Tibial nerve (tissue), 4 donors: ENCODE measurements at regions not wholly inside any gene's neighbourhood (a gene's known extent, or its start where the extent isn't known, plus 50 kb on each side); places are given as distances from the start of the nearest gene placed in this dataset.

Source experiments
- DNase-seq, 2 donors: peaks; one replicate each; pipeline ENCODE4 v3.0.0-alpha.2; 2019; ENCODE audit warnings: low spot score in 2 of 2
- H3K27ac ChIP-seq, 4 donors: fragments of 200-600 bp; sonication (generic) in 3 of 4; one replicate each; pipeline ENCODE4 v1.5.1; 2017 to 2019; ENCODE audit warnings: mild to moderate bottlenecking in 1 of 4
- H3K27me3 ChIP-seq, 2 donors: fragments of 200-600 bp; sonication (generic) in 1 of 2; one replicate each; pipeline versions ENCODE4 v1.5.1 to v1.6.0; 2017 to 2019
- H3K36me3 ChIP-seq, 3 donors: fragments of 200-600 bp; sonication (generic); one replicate each; pipeline ENCODE4 v1.5.1; 2018 to 2019
- H3K4me1 ChIP-seq, 4 donors: fragments of 200-600 bp; sonication (generic) in 3 of 4; one replicate each; pipeline ENCODE4 v1.5.1; 2017 to 2019
- H3K4me3 ChIP-seq, 4 donors: fragments of 200-600 bp; sonication (generic) in 3 of 4; one replicate each; pipeline ENCODE4 v1.5.1; 2017 to 2019; ENCODE audit warnings: mild to moderate bottlenecking in 1 of 4, moderate library complexity in 1 of 4
- H3K9me3 ChIP-seq, 4 donors: fragments of 200-600 bp; sonication (generic) in 3 of 4; one replicate each; pipeline ENCODE4 v1.5.1; 2017 to 2019
- CTCF ChIP-seq, 5 experiments: fragments of 200-600 bp in 3 of 5; fragments of 450-650 bp in 2 of 5; sonication (generic) in 3 of 5; IDR thresholded peaks; one replicate each; pipeline ENCODE4 v1.5.1; 2016 to 2019; ENCODE audit warnings: antibody characterized with exemption in 5 of 5, mild to moderate bottlenecking in 3 of 5, moderate library complexity in 2 of 5
- EP300 ChIP-seq, 2 donors: sonication (generic); formaldehyde crosslinking; IDR thresholded peaks; one replicate each; pipeline ENCODE4 v1.6.1; 2017; ENCODE audit warnings: antibody characterized with exemption in 2 of 2, mild to moderate bottlenecking in 1 of 2
- POLR2A ChIP-seq, 2 donors: fragments of 450-650 bp; IDR thresholded peaks; one replicate each; pipeline ENCODE4 v1.6.1; 2017; ENCODE audit warnings: antibody characterized with exemption in 2 of 2, mild to moderate bottlenecking in 2 of 2, moderate library complexity in 2 of 2
- WGBS, 2 donors: methylation state at CpG; one replicate each; pipeline ENCODE4 v1.1.5; 2018; 5-methylcytosine and 5-hydroxymethylcytosine counted together

- DNase-seq, result no peak
- Histone ChIP-seq H3K27ac (no peak overlapping the region), H3K27me3 (no peaks in the 10 kb centered on the region), H3K4me3 (no peak overlapping the region), H3K36me3 (no peaks in the 10 kb centered on the region), H3K9me3 (peaks cover 0 to 5% (median 0%) of the 10 kb centered on the region in 4 donors), H3K4me1 (no peaks in the 10 kb centered on the region)
- TF ChIP-seq EP300 (IDR thresholded peaks at IDR 0.05) (no peak), POLR2A (IDR thresholded peaks at IDR 0.05) (no peak)
- WGBS, 2 donors, result 84 to 93% methylated on average over 2 of the region's 2 CpGs
Observed at GRCh38 chr9:89790542-89791109, 185.8 kb downstream of the GADD45G start.

GRCh38 chr9:89791754-89792153, 186.9 kb downstream of the GADD45G start:
- Histone ChIP-seq H3K4me3 (no peak overlapping the region), H3K9me3 (peaks cover 0 to 5% (median 0%) of the 10 kb centered on the region in 4 donors), H3K36me3 (no peaks in the 10 kb centered on the region), H3K27me3 (no peaks in the 10 kb centered on the region), H3K27ac (no peak overlapping the region), H3K4me1 (no peaks in the 10 kb centered on the region)
- 74 to 78% methylated on average over 8 of the region's 8 CpGs for WGBS, 2 donors
- no peak for DNase-seq
- no peak for TF ChIP-seq EP300 (IDR thresholded peaks at IDR 0.05)
- no peak for TF ChIP-seq CTCF (IDR thresholded peaks at IDR 0.05)
- TF ChIP-seq POLR2A (IDR thresholded peaks at IDR 0.05), result no peak

GRCh38 chr9:89792189-89793123, 187.6 kb downstream of the GADD45G start:
- H3K9me3 ChIP-seq, result peaks cover 0 to 3% (median 0%) of the 10 kb centered on the region in 4 donors
- no peaks in the 10 kb centered on the region for H3K27me3 ChIP-seq
- TF ChIP-seq EP300 (IDR thresholded peaks at IDR 0.05), result no peak
- TF ChIP-seq POLR2A (IDR thresholded peaks at IDR 0.05), result no peak
- no peak for TF ChIP-seq CTCF (IDR thresholded peaks at IDR 0.05)
- no peak overlapping the region for H3K27ac ChIP-seq
- H3K4me1 ChIP-seq, result no peaks in the 10 kb centered on the region
- H3K36me3 ChIP-seq, result no peaks in the 10 kb centered on the region
- WGBS, 2 donors, result 82 to 84% methylated on average over 12 of the region's 12 CpGs
- no peak for DNase-seq
- no peak overlapping the region for H3K4me3 ChIP-seq

- WGBS, 2 donors, result 73 to 80% methylated on average over 5 of the region's 5 CpGs
- no peak for TF ChIP-seq POLR2A (IDR thresholded peaks at IDR 0.05)
- no peak for TF ChIP-seq EP300 (IDR thresholded peaks at IDR 0.05)
- no peak for TF ChIP-seq CTCF (IDR thresholded peaks at IDR 0.05)
- Histone ChIP-seq H3K36me3 (no peaks in the 10 kb centered on the region), H3K4me1 (no peaks in the 10 kb centered on the region), H3K9me3 (no peaks in the 10 kb centered on the region), H3K27ac (no peak overlapping the region), H3K27me3 (no peaks in the 10 kb centered on the region), H3K4me3 (no peak overlapping the region)
- DNase-seq, result no peak
Observed at GRCh38 chr9:89793124-89793495, 188.3 kb downstream of the GADD45G start.

GRCh38 chr9:89793551-89793950, 188.7 kb downstream of the GADD45G start:
- DNase-seq, result no peak
- H3K27ac ChIP-seq, result no peak overlapping the region
- no peaks in the 10 kb centered on the region for H3K27me3 ChIP-seq
- WGBS, 2 donors, result 79 to 83% methylated on average over 7 of the region's 7 CpGs
- no peaks in the 10 kb centered on the region for H3K9me3 ChIP-seq
- no peaks in the 10 kb centered on the region for H3K4me1 ChIP-seq
- H3K4me3 ChIP-seq, result no peak overlapping the region
- TF ChIP-seq POLR2A (IDR thresholded peaks at IDR 0.05), result no peak
- H3K36me3 ChIP-seq, result no peaks in the 10 kb centered on the region

- 77 to 79% methylated on average over 10 of the region's 10 CpGs for WGBS, 2 donors
Observed at GRCh38 chr9:89794918-89795317, 190.1 kb downstream of the GADD45G start.

More at GRCh38 chr9:89794918-89795317, 190.1 kb downstream of the GADD45G start:
- H3K9me3 ChIP-seq, result no peaks in the 10 kb centered on the region
- TF ChIP-seq CTCF (IDR thresholded peaks at IDR 0.05), result no peak
- TF ChIP-seq POLR2A (IDR thresholded peaks at IDR 0.05), result no peak
- no peak overlapping the region for H3K4me3 ChIP-seq
- H3K27ac ChIP-seq, result no peak overlapping the region
- no peaks in the 10 kb centered on the region for H3K36me3 ChIP-seq
- H3K4me1 ChIP-seq, result no peaks in the 10 kb centered on the region
- H3K27me3 ChIP-seq, result no peaks in the 10 kb centered on the region
- DNase-seq, result no peak
